H9 (cell line): ENCODE measurements at regions not wholly inside any gene's neighbourhood (a gene's known extent, or its start where the extent isn't known, plus 50 kb on each side); places are given as distances from the start of the nearest gene placed in this dataset.

ENCODE experiments used
- DNase-seq: peaks from one replicate; pipeline ENCODE4 v3.0.0-alpha.2; 2017
- H2AFZ ChIP-seq: one replicate; pipeline ENCODE4 v1.6.1; 2013; ENCODE audit warnings: mild to moderate bottlenecking, low read length, control low read depth, moderate library complexity
- H2AK5ac ChIP-seq: 2 replicates; pipeline ENCODE4 v1.6.1; 2013; ENCODE audit warnings: low read length, control low read depth, mixed read lengths; ENCODE audit not compliant: insufficient read length
- H2BK120ac ChIP-seq: one replicate; pipeline ENCODE4 v1.6.1; 2013; ENCODE audit warnings: low read depth, mild to moderate bottlenecking, low read length, control low read depth, inconsistent platforms; ENCODE audit not compliant: poor library complexity, severe bottlenecking
- H2BK12ac ChIP-seq: 2 replicates; pipeline ENCODE4 v1.6.1; 2013; ENCODE audit warnings: low read length, control low read depth, mixed read lengths, low read depth; ENCODE audit not compliant: insufficient read length
- H2BK15ac ChIP-seq: 2 replicates; pipeline ENCODE4 v1.6.1; 2013; ENCODE audit warnings: low read depth, low read length, control low read depth
- H2BK20ac ChIP-seq: one replicate; pipeline ENCODE4 v1.6.1; 2013; ENCODE audit warnings: low read depth, mild to moderate bottlenecking, low read length, control low read depth, inconsistent platforms; ENCODE audit not compliant: poor library complexity, severe bottlenecking
- H2BK5ac ChIP-seq: 2 replicates; pipeline ENCODE4 v1.6.1; 2013; ENCODE audit warnings: low read length, control low read depth, mixed read lengths; ENCODE audit not compliant: insufficient read length
- H3K14ac ChIP-seq: 2 replicates; pipeline ENCODE4 v1.6.1; 2013; ENCODE audit warnings: low read length, control low read depth; ENCODE audit not compliant: insufficient read depth
- H3K18ac ChIP-seq: 2 replicates; pipeline ENCODE4 v1.6.1; 2013; ENCODE audit warnings: low read depth, mild to moderate bottlenecking, mixed read lengths, low read length, control low read depth; ENCODE audit not compliant: insufficient read length
- H3K23ac ChIP-seq: 2 replicates; pipeline ENCODE4 v1.6.1; 2013; ENCODE audit warnings: low read length, control low read depth, mixed read lengths, low read depth; ENCODE audit not compliant: insufficient read length
- H3K23me2 ChIP-seq: 2 replicates; pipeline ENCODE4 v1.6.1; 2013; ENCODE audit warnings: low read depth, mild to moderate bottlenecking, mixed read lengths, low read length, control low read depth; ENCODE audit not compliant: insufficient read length, poor library complexity, severe bottlenecking
- H3K27ac ChIP-seq: 2 replicates; pipeline ENCODE4 v1.5.1; 2013; ENCODE audit warnings: low read length, control low read depth, mixed read lengths, low read depth; ENCODE audit not compliant: insufficient read length
- H3K27me3 ChIP-seq: 2 replicates; pipeline ENCODE4 v1.6.1; 2013; ENCODE audit warnings: low read length, control low read depth, inconsistent platforms; ENCODE audit not compliant: insufficient read depth
- H3K4ac ChIP-seq: 2 replicates; pipeline ENCODE4 v1.6.1; 2013; ENCODE audit warnings: low read depth, mild to moderate bottlenecking, control low read depth, inconsistent platforms, low read length, moderate library complexity
- H3K4me1 ChIP-seq: 2 replicates; pipeline ENCODE4 v1.6.1; 2013; ENCODE audit warnings: low read length, control low read depth, inconsistent platforms; ENCODE audit not compliant: insufficient read depth
- H3K4me2 ChIP-seq: 2 replicates; pipeline ENCODE4 v1.6.1; 2013; ENCODE audit warnings: low read length, control low read depth, mixed read lengths; ENCODE audit not compliant: insufficient read length, insufficient read depth
- H3K56ac ChIP-seq: 2 replicates; pipeline ENCODE4 v1.6.1; 2013; ENCODE audit warnings: low read depth, mild to moderate bottlenecking, mixed read lengths, low read length, control low read depth; ENCODE audit not compliant: insufficient read length
- H3K79me1 ChIP-seq: 2 replicates; pipeline ENCODE4 v1.6.1; 2013; ENCODE audit warnings: low read depth, mild to moderate bottlenecking, moderate library complexity, low read length, control low read depth, inconsistent platforms; ENCODE audit not compliant: insufficient read depth, poor library complexity, severe bottlenecking
- H3K79me2 ChIP-seq: 2 replicates; pipeline ENCODE4 v1.6.1; 2013; ENCODE audit warnings: low read length, control low read depth, inconsistent platforms; ENCODE audit not compliant: insufficient read depth
- H3K9ac ChIP-seq: 2 replicates; pipeline ENCODE4 v1.6.1; 2013; ENCODE audit warnings: low read length, control low read depth, mixed read lengths; ENCODE audit not compliant: insufficient read length; ENCODE audit errors: extremely low read depth
- H3K9me3 ChIP-seq: one replicate; pipeline ENCODE4 v1.6.1; 2013; ENCODE audit warnings: low read depth, low read length, inconsistent platforms; ENCODE audit not compliant: control insufficient read depth
- H3T11ph ChIP-seq: one replicate; pipeline ENCODE4 v1.6.1; 2013; ENCODE audit warnings: mild to moderate bottlenecking, low read length, control low read depth, inconsistent platforms
- H4K20me1 ChIP-seq: one replicate; pipeline ENCODE4 v1.6.1; 2013; ENCODE audit not compliant: control insufficient read depth, insufficient read length, insufficient read depth
- H4K5ac ChIP-seq: 2 replicates; pipeline ENCODE4 v1.6.1; 2013; ENCODE audit warnings: low read depth, mild to moderate bottlenecking, mixed read lengths, low read length, control low read depth; ENCODE audit not compliant: insufficient read length
- H4K8ac ChIP-seq: replicated peaks from 2 replicates; pipeline ENCODE4 v1.6.1; 2013; ENCODE audit warnings: low read length, control low read depth, mixed read lengths, low read depth; ENCODE audit not compliant: insufficient read length
- H4K91ac ChIP-seq: 2 replicates; pipeline ENCODE4 v1.6.1; 2013; ENCODE audit warnings: low read depth, mild to moderate bottlenecking, moderate library complexity, mixed read lengths, low read length, control low read depth; ENCODE audit not compliant: insufficient read length
- H3K27ac Mint-ChIP-seq, 3 experiments: 2 replicates in 2 of 3; 3 replicates in 1 of 3; pipeline ENCODE4 v1.8.0; 2020 to 2021; ENCODE audit warnings: mixed read lengths in 3 of 3, mild to moderate bottlenecking in 1 of 3, moderate library complexity in 1 of 3
- H3K27me3 Mint-ChIP-seq: 2 replicates; pipeline ENCODE4 v1.8.0; 2021; ENCODE audit warnings: low read depth, mild to moderate bottlenecking, moderate library complexity, mixed read lengths
- H3K36me3 Mint-ChIP-seq, 3 experiments: 2 replicates in 2 of 3; 3 replicates in 1 of 3; pipeline ENCODE4 v1.8.0; 2020 to 2021; ENCODE audit warnings: low read depth in 3 of 3, mixed read lengths in 3 of 3; ENCODE audit not compliant: insufficient read depth in 1 of 3
- H3K4me1 Mint-ChIP-seq, 2 experiments: 2 replicates each; pipeline ENCODE4 v1.8.0; 2020; ENCODE audit warnings: mixed read lengths in 2 of 2
- H3K4me3 Mint-ChIP-seq, 2 experiments: 2 replicates in 1 of 2; 3 replicates in 1 of 2; pipeline ENCODE4 v1.8.0; 2020 to 2021; ENCODE audit warnings: mild to moderate bottlenecking in 2 of 2, mixed read lengths in 2 of 2, moderate library complexity in 1 of 2
- H3K9me3 Mint-ChIP-seq, 2 experiments: 2 replicates in 1 of 2; 3 replicates in 1 of 2; pipeline ENCODE4 v1.8.0; 2020; ENCODE audit warnings: mild to moderate bottlenecking in 2 of 2, mixed read lengths in 2 of 2, moderate library complexity in 1 of 2
- WGBS: extraction: QIAGEN DNeasy Blood & Tissue Kit; methylation state at CpG from one replicate; pipeline ENCODE4 v1.1.7; 2013; ENCODE audit warnings: missing lambda C conversion rate, low lambda C conversion rate, mixed read lengths; ENCODE audit not compliant: insufficient read length; ENCODE audit errors: extremely low coverage; 5-methylcytosine and 5-hydroxymethylcytosine counted together
- TF ChIP-seq, protein P1 (sequence below): fragments of 200-600 bp; sonication (generic); conservative IDR thresholded peaks from 3 replicates; pipeline ENCODE4 v1.8.0; 2021; ENCODE audit warnings: antibody characterized with exemption, mild to moderate bottlenecking

DNA sequence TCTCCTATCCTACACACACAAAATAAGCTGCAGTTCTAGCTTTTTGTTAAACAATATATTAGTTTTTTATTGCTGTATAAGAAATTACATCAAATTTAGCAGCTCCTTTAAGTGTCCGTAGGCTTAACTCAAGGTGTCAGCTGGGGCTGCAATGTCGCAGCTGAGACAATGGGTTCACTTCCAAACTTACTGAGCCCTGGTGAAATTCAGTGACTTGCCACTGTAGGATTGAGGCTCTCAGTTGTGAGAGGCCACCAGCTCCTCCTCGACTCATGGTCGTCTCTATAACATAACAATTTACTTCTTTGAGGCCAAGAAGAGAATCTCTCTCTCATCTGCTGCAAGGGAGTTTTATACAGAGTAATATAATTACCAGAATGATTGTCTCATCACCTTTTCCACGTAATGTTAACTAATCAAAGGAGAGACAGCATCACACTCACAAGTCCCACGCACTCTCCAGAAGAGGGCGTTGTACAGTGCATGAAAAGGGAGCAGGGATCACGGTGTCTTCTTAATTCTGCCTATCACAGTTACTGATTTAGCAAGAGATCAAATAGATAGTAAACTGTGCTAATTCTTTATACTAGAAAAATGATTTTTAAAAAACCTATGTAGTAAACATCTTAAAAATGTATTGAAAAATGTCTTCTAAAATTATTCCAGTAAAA is 735.6 kb upstream of the GBE1 start:
- WGBS, result no CpG with 5 or more reads among the region's 8 CpGs
- Histone ChIP-seq H3K79me1 (no peaks in the 10 kb centered on the region), H4K20me1 (no peaks in the 10 kb centered on the region), H2BK12ac (no peak overlapping the region), H2BK120ac (no peak overlapping the region), H3K79me2 (no peaks in the 10 kb centered on the region), H3K18ac (no peak overlapping the region), H3K27me3 (no peaks in the 10 kb centered on the region), H2BK20ac (no peak overlapping the region), H4K5ac (no peak overlapping the region), H3K4ac (no peak overlapping the region), H3T11ph (no peak overlapping the region), H4K91ac (no peak overlapping the region), H3K56ac (no peak overlapping the region), H3K23me2 (no peaks in the 10 kb centered on the region), H3K27ac (no peak overlapping the region), H2AK5ac (no peak overlapping the region), H3K9me3 (no peaks in the 10 kb centered on the region), H3K9ac (no peak overlapping the region), H3K4me1 (no peaks in the 10 kb centered on the region), H3K4me2 (no peak overlapping the region), H2BK15ac (no peak overlapping the region), H4K8ac (no peak overlapping the region), H2BK5ac (no peak overlapping the region), H2AFZ (no peak overlapping the region), H3K23ac (no peak overlapping the region), H3K14ac (no peak overlapping the region)
- Mint-ChIP-seq H3K36me3 (no peaks in the 10 kb centered on the region), H3K4me1 (no peaks in the 10 kb centered on the region), H3K4me3 (no peak overlapping the region), H3K27me3 (no peaks in the 10 kb centered on the region), H3K27ac (no peak overlapping the region), H3K9me3 (no peaks in the 10 kb centered on the region)
- TF ChIP-seq, protein P1, sequence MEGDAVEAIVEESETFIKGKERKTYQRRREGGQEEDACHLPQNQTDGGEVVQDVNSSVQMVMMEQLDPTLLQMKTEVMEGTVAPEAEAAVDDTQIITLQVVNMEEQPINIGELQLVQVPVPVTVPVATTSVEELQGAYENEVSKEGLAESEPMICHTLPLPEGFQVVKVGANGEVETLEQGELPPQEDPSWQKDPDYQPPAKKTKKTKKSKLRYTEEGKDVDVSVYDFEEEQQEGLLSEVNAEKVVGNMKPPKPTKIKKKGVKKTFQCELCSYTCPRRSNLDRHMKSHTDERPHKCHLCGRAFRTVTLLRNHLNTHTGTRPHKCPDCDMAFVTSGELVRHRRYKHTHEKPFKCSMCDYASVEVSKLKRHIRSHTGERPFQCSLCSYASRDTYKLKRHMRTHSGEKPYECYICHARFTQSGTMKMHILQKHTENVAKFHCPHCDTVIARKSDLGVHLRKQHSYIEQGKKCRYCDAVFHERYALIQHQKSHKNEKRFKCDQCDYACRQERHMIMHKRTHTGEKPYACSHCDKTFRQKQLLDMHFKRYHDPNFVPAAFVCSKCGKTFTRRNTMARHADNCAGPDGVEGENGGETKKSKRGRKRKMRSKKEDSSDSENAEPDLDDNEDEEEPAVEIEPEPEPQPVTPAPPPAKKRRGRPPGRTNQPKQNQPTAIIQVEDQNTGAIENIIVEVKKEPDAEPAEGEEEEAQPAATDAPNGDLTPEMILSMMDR, result peak; percentile 86
- peak; percentile 50 for DNase-seq
